ENCODE measurements at regions not wholly inside any gene's neighbourhood (a gene's known extent, or its start where the extent isn't known, plus 50 kb on each side); places are given as distances from the start of the nearest gene placed in this dataset.

- no peak overlapping the region for H3K4me2 ChIP-seq
- H4K20me1 ChIP-seq (ENCODE audit: insufficient read depth) = no peaks in the 10 kb centered on the region
- H3K4me3 ChIP-seq (IDR thresholded peaks at IDR 0.05; ENCODE audit: insufficient read depth, low read depth, low read length) = no peak overlapping the region
- peaks cover 44% of the 10 kb centered on the region for H3K4me1 ChIP-seq (ENCODE audit: low read depth, poor library complexity, severe bottlenecking)
- H3K27ac ChIP-seq = no peak overlapping the region
- H2AFZ ChIP-seq (ENCODE audit: low read depth) = no peak overlapping the region
- H3K79me2 ChIP-seq (ENCODE audit: insufficient read depth, low read depth) = no peaks in the 10 kb centered on the region
- H3K9ac ChIP-seq = no peak overlapping the region
- no peak for TF ChIP-seq CTCF (conservative IDR thresholded peaks at IDR 0.05; ENCODE audit: low read depth, low read length)
- H3K27me3 ChIP-seq (ENCODE audit: insufficient read depth, low read depth) = no peaks in the 10 kb centered on the region
- no peaks in the 10 kb centered on the region for H3K36me3 ChIP-seq (ENCODE audit: insufficient read depth)
Measured at GRCh38 chr22:22996511-22997261, 73.6 kb upstream of the GNAZ start.

GRCh38 chr22:22997262-22997898, 72.9 kb upstream of the GNAZ start:
- Histone ChIP-seq H3K36me3 (ENCODE audit: insufficient read depth) (no peaks in the 10 kb centered on the region), H2AFZ (ENCODE audit: low read depth) (no peak overlapping the region), H3K4me2 (no peak overlapping the region), H3K4me3 (IDR thresholded peaks at IDR 0.05; ENCODE audit: insufficient read depth, low read depth, low read length) (no peak overlapping the region), H3K9ac (no peak overlapping the region), H4K20me1 (ENCODE audit: insufficient read depth) (no peaks in the 10 kb centered on the region), H3K4me1 (ENCODE audit: low read depth, poor library complexity, severe bottlenecking) (peaks cover 39% of the 10 kb centered on the region), H3K27me3 (ENCODE audit: insufficient read depth, low read depth) (no peaks in the 10 kb centered on the region), H3K27ac (no peak overlapping the region), H3K79me2 (ENCODE audit: insufficient read depth, low read depth) (no peaks in the 10 kb centered on the region)
- no peak for TF ChIP-seq CTCF (conservative IDR thresholded peaks at IDR 0.05; ENCODE audit: low read depth, low read length)

- no peaks in the 10 kb centered on the region for H3K27me3 ChIP-seq (ENCODE audit: insufficient read depth, low read depth)
- H3K4me1 ChIP-seq (ENCODE audit: low read depth, poor library complexity, severe bottlenecking) = peaks cover 33% of the 10 kb centered on the region
- no peaks in the 10 kb centered on the region for H4K20me1 ChIP-seq (ENCODE audit: insufficient read depth)
- H3K4me2 ChIP-seq = no peak overlapping the region
- H3K4me3 ChIP-seq (IDR thresholded peaks at IDR 0.05; ENCODE audit: insufficient read depth, low read depth, low read length) = no peak overlapping the region
- no peak overlapping the region for H2AFZ ChIP-seq (ENCODE audit: low read depth)
- H3K79me2 ChIP-seq (ENCODE audit: insufficient read depth, low read depth) = no peaks in the 10 kb centered on the region
- H3K36me3 ChIP-seq (ENCODE audit: insufficient read depth) = no peaks in the 10 kb centered on the region
- H3K9ac ChIP-seq = no peak overlapping the region
- H3K27ac ChIP-seq = no peak overlapping the region
- no peak for TF ChIP-seq CTCF (conservative IDR thresholded peaks at IDR 0.05; ENCODE audit: low read depth, low read length)
Measured at GRCh38 chr22:22997988-22998387, 72.3 kb upstream of the GNAZ start.

- H3K9ac ChIP-seq = no peak overlapping the region
- no peak overlapping the region for H3K4me2 ChIP-seq
- H2AFZ ChIP-seq (ENCODE audit: low read depth) = no peak overlapping the region
- no peaks in the 10 kb centered on the region for H3K36me3 ChIP-seq (ENCODE audit: insufficient read depth)
- no peaks in the 10 kb centered on the region for H3K27me3 ChIP-seq (ENCODE audit: insufficient read depth, low read depth)
- no peak overlapping the region for H3K27ac ChIP-seq
- TF ChIP-seq CTCF (conservative IDR thresholded peaks at IDR 0.05; ENCODE audit: low read depth, low read length) = no peak
- H3K4me3 ChIP-seq (IDR thresholded peaks at IDR 0.05; ENCODE audit: insufficient read depth, low read depth, low read length) = no peak overlapping the region
- peaks cover 17% of the 10 kb centered on the region for H3K4me1 ChIP-seq (ENCODE audit: low read depth, poor library complexity, severe bottlenecking)
- no peaks in the 10 kb centered on the region for H4K20me1 ChIP-seq (ENCODE audit: insufficient read depth)
- no peaks in the 10 kb centered on the region for H3K79me2 ChIP-seq (ENCODE audit: insufficient read depth, low read depth)
Measured at GRCh38 chr22:22999523-22999922, 70.8 kb upstream of the GNAZ start.
